H54 (cell line): ENCODE measurements at regions not wholly inside any gene's neighbourhood (a gene's known extent, or its start where the extent isn't known, plus 50 kb on each side); places are given as distances from the start of the nearest gene placed in this dataset.
"Not testable (repeated sequence)": the region's sequence is repeated elsewhere in the genome, so short reads cannot be mapped to it uniquely, and the experiment has no call there.

ENCODE experiments used
- DNase-seq: peaks from one replicate; pipeline ENCODE4 v3.0.0; 2011; ENCODE audit warnings: low spot score, mixed read lengths; ENCODE audit not compliant: insufficient read length
- FAIRE-seq: peaks from 3 replicates; lab custom pipeline; 2011; peaks lifted over from hg19 to GRCh38; lab: Jason Lieb, UNC
- POLR2A ChIP-seq: IDR thresholded peaks from 2 replicates; pipeline ENCODE4 v1.6.1; 2011; ENCODE audit warnings: low read depth, mild to moderate bottlenecking, low read length

DNA sequence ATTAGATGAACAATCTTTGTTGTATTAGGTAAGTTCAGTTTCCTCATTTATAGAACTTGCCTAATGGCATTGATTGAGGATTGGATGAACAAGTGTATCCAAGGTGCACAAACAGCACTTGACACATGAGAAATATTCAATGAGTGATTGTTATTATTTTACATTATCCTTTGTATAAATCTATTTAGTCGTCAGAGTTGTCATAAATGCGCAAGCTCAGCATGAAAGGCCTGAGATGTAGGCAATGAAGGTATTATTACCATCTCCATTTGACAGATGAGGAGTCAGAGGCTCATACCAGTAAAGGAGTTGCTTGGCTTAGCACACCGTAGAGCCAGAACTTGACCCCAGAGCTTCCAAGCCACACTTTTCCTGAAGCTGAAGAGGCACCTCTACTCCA is 291.4 kb downstream of the C1D start:
- no peak for DNase-seq
- no peak for TF ChIP-seq POLR2A
- no peak for FAIRE-seq

DNA sequence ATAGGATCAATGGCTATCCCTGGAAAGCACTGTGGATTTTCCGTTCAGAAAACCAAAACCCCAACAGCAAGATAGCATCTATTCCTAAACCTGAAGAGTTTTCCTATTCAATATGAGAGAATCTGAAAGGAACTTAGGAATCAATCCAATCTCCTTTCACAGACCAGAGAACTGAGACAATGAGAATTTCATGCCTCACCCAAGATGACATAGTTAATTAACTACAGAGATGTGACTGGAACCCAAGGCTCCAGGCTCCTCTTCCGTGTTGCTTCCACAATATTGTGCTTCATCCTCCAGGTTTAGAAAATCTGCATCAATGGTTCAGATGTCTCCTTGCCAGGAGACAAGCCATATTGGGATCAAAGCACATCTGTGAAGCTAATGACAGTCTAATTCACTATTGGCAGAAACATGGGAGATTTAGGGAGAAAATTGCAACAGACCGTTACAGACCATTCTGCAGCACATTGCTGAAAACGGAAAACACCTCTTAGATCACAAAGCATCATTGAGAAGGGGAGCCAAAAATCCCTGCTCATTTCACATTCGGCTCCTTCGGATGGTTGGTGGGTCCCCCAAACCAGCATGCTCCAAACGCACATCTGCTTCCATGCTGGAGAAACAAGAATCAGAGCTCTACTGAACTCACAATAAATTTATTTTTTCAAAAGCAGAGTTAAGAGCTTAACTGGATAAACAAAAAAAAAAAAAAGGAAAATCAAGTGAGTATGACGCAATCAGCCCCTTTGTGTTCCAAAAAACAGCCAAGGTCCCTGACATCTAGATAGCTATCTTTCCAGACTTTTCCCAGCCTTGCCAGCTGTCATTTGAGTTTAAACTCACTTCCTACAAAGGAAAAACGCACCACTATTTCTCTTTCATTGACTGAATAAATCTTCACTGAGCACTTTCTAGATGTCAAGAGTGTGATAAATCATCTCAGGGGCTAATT is 290.3 kb downstream of the C1D start:
- DNase-seq (no peak), FAIRE-seq (no peak)
- TF ChIP-seq POLR2A = no peak

DNA sequence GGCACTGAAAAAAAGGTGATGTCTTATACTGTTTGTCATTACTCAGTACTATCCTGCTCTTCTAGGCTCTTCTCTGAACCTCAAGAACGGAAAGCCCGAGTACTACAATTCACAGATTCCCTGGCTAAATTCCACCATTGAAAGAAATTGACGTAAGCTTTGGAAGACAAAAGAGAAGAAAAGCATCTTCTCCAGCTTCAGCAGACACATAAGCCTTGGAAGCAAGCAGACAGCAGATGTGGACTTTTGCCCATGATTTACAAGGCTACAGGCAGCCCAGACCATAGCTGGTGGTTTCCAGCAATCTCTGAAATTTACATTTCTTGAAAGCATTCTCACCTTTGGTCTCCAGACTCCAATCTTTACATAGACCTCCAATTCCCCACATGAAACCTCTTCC is 289.0 kb downstream of the C1D start:
- no peak for TF ChIP-seq POLR2A
- DNase-seq (no peak), FAIRE-seq (no peak)

DNA sequence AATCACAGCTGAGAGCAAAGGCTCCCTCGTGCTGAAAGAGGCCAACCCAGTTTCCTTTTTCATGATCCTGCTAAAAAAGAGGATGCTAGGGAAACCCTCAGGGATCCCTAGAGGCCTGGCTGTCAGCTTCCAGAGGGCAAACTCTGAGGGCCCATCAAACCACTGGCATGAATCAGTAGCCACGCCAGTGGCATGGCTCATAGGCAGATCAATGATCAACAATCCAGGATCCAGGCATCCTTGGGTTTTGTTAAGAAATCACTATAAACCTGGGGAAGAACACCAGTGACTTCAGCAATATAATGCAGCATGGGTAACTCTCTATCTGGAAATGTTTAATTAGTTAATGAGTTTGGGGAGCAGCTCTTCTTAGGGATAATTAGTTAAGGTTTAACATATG is 286.5 kb downstream of the C1D start:
- DNase-seq (no peak), FAIRE-seq (no peak)
- no peak for TF ChIP-seq POLR2A

DNA sequence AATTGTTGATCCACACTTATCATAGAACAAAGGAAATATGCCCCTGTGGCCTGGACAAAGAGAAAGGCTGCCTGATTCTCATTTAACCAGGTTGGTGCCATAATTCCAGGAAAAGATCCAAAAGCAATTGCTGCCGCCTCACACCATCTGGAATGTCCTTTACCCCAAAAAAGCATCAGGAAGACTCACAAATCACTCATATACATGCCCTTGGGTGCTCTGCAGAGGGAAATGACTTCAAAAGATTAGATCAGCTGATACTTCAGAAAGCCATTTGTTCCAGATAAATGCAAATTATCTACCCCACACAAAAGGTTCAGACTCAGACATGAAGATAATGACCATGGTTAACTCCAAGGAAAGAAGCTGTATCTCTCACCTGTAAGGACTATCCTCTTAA is 285.8 kb downstream of the C1D start:
- FAIRE-seq = no peak
- no peak for DNase-seq
- no peak for TF ChIP-seq POLR2A

DNA sequence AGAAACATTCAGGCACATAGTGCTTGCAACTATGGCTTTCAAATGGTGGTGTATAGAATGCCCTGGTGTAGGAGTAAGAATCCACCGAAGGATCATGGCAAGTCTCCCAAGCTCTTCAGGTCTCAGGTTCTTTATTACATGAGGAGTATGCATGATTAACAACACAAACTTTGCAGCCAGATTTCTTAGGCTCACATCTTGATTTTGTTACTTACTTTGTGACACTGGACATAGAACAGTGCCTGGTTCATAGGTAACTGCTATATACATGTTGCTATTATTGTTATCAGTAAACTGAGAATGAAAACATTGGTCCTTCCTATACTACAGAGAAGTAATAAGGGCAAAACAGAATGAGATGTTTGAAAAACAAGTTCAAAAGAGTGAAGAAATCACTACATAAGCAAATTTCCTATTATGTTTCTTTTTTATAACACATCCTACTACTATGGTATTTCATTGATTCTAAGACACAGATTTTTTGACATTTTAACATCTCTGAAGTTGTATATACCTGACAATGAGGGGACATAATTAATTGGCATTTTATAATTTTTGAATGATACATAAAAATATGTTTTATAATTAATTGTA is 284.9 kb downstream of the C1D start:
- DNase-seq (no peak), FAIRE-seq (no peak)

DNA sequence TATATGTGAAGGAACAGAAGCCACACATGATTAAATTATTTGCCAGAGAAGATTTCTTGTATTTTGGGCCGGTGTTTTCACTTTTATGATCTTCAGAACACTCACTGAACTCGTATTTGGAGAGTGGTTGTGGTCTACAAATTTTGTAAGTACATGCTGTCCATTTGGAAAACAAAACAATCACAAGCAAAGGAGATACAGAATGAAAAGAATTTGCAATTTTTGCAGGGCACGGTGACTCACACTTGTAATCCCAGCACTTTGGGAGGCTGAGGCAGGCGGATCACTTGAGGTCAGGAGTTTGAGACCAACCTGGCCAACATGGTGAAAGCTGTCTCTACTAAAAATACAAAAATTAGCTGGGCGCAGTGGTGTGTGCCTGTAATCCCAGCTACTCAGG is 282.0 kb downstream of the C1D start:
- FAIRE-seq = not testable (repeated sequence)

More for the DNA sequence above, 284.9 kb downstream of the C1D start:
- no peak for TF ChIP-seq POLR2A

DNA sequence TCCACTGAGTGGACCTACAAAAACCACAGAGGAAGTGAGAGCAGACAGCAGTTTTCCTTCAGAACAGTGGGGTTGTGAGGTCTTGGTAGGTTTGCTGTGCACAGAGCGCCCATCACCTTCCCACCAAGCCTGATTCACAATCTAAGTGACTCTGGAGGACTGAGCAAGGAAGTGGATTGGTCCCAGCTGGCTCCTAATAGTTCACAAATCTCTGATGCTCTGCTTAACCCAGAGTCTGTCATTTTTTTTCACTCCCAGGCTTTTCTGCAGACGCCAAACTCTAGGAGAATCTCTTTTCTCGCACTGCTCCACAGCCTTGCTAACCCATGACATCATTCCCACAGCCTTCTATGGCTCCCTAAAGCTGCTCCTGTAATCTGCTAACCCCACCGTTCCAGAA is 280.4 kb downstream of the C1D start:
- FAIRE-seq (no peak), DNase-seq (no peak)
- TF ChIP-seq POLR2A = no peak

More for the DNA sequence above, 282.0 kb downstream of the C1D start:
- not testable (repeated sequence) for DNase-seq

DNA sequence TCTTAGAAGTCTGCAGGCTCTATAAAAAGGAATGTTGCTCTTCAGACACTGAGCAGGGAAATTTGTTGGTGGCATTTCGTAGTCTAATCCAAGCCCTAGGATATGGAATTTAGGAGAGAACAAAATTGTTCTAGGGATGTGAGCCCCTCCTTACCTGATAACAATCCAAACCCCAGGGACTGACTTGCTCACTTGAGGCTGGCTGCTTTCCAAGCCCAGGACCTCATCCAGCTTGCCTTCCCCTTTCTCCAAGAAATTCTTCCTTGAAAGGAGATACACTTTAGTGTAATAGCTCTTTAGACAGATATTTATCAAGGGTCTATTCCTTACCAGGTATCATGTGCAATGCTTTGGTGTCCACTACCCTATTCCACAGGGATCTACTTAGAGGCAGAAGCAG is 279.8 kb downstream of the C1D start:
- TF ChIP-seq POLR2A = no peak
- FAIRE-seq (no peak), DNase-seq (no peak)

DNA sequence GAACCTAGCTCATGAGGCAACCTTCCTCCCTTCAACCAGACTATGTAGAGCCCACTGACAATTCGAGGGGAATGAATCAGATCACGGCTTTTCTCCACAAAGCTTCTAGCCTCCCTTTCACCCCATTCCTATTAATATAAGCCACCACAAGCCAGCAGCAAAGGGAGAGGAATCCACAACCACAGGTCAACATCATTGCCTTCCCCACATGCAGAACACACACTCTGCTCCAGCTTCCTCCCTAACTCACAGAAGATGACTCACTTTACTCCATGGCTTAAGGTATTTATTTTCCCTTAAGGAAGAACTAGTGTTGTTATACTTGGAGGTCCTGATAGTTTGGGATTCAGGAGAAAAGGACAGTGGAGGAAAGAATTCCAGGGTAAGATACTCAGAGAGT is 272.2 kb downstream of the C1D start:
- no peak for TF ChIP-seq POLR2A
- FAIRE-seq = peak; percentile 62

DNA sequence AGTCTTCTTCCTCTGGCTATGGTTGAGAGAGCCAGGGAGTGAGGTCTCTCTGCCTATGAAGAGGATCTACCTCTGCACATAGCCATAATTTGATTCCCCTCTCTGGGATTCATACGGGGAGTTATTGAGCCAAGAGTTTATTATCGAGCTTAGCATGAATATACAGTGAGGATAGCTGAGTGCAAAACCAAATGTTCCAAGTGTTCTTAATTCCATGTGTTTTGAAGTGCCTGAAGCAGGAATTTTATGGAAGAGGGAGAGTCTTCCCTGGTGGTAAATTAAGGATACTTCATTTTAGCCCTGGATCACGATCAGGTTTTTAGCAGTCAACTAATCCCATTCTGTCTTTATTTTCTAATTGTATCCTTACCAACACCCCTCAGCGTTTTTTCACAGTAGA is 270.6 kb downstream of the C1D start:
- no peak for DNase-seq
- FAIRE-seq = no peak
- no peak for TF ChIP-seq POLR2A

More for the DNA sequence above, 272.2 kb downstream of the C1D start:
- DNase-seq = no peak

DNA sequence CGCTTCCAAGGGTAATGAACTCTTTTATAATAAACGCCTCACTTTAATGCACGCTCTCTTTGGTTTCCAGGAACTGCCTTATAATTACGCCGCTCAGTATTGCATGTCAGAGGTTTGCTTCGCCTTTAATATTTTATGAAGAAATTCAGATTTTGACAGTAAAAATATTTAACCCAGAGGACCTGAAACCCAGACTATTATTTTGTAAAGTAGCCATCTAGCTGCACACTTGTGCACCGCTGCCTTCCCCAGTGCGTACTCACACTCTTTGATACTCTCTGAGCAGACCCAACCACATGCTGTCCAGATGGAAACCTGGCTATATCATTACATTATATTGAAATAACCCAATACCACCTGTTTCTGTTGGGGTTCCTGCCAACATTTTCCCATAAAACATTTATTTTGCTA is 270.1 kb downstream of the C1D start:
- TF ChIP-seq POLR2A = no peak
- DNase-seq = no peak
- FAIRE-seq = no peak

DNA sequence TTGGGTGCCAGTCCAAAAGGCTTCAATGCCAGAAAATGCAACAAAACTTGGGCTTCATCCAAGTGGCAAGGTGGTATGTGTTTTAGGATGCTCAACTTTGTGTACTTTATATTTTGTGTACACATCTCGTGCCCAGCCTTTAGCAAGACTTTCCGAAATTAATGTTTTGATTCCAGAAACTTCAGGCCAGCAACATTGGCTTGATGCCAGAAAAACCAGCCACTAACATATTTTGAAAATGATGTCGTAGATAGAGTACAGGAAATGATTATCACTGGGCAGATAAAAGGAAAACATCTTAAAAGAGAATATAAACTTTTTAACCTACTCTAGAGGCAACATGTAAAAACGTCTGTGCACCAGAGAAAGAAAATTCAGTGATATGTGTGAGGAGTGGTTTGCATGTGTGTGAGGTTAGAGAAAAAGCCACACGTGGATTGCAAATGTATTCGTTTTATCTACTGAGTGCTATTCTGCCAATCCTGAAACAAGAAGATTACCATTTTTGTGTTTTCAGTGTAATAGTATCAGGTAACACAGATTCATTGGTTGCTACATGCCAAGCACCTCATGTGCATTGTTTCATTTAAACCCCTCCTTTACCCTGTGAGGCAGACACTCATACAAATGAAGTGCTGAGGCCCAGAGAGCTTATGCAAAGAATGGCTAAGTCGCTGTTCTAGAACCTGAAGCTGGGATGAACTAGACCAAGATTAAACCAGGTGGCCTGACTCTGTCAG is 264.8 kb downstream of the C1D start:
- DNase-seq = no peak
- no peak for FAIRE-seq
- TF ChIP-seq POLR2A = no peak

DNA sequence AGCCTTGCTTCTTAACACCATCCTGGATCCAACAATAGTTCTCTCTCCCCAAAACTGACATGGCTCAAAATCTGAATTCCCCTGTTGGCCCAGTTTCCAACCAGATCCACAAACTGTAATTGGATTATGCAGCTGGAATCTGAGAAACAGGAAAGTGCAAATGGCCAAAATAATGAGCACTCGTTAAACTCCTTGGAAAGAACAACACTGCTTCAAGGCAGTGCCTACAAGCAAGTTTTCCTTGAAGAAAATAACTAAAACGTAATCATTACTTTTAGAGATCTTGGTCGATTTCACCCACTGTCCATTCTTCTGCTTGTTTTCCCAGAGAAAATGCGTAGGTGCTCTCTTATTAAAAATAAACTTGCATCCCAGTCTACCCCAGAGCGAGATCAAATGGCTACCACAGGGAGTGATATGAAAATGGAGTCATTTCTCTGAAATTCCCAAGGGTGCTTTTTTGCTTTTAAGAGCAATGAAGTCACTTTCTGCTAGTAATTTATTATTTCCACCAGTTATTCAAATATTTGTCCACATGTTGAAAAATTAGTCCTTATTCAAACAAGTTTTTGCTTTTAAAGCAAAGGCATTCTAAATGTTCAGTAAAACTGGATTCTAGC is 264.2 kb downstream of the C1D start:
- FAIRE-seq (no peak), DNase-seq (no peak)
- TF ChIP-seq POLR2A = no peak
